Fibroblast of peridontal ligament (primary cell): ENCODE measurements at regions not wholly inside any gene's neighbourhood (a gene's known extent, or its start where the extent isn't known, plus 50 kb on each side); places are given as distances from the start of the nearest gene placed in this dataset.
"Not testable (repeated sequence)": the region's sequence is repeated elsewhere in the genome, so short reads cannot be mapped to it uniquely, and the experiment has no call there.

ENCODE experiments used
- DNase-seq: peaks from one replicate; pipeline ENCODE4 v3.0.0-alpha.2; 2010; ENCODE audit errors: extremely low read depth

DNA sequence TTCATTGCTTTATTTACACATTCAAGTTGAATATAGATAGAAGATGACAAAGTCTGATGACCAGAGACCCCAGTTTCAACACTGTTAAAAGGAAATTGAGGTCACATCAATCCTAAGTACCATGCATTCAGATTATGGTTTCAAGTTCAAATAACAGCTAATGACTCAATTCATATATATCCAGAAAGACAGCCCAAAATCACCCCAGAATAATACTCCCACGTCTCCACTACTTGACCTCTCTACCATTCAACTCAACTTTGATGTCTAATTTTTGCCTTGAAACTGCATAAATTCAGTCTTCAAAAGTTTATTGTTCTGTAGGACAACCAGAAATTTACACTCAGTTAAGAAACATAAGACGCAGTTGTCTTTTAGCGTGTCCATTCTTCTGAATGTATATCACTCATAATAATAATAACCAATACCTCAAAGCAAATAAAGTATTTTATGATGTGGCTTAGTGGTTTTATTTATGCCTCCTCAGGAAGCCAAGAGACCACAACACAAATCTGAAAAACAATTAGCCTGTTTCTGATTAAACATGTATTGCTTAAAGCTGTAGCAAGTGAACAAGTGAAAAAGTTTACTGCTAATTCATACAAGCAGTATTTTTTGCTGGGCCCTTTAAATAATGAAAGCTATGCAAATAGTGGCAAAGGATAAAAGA, 569.0 kb downstream of the LTN1 start:
- no peak for DNase-seq

DNA sequence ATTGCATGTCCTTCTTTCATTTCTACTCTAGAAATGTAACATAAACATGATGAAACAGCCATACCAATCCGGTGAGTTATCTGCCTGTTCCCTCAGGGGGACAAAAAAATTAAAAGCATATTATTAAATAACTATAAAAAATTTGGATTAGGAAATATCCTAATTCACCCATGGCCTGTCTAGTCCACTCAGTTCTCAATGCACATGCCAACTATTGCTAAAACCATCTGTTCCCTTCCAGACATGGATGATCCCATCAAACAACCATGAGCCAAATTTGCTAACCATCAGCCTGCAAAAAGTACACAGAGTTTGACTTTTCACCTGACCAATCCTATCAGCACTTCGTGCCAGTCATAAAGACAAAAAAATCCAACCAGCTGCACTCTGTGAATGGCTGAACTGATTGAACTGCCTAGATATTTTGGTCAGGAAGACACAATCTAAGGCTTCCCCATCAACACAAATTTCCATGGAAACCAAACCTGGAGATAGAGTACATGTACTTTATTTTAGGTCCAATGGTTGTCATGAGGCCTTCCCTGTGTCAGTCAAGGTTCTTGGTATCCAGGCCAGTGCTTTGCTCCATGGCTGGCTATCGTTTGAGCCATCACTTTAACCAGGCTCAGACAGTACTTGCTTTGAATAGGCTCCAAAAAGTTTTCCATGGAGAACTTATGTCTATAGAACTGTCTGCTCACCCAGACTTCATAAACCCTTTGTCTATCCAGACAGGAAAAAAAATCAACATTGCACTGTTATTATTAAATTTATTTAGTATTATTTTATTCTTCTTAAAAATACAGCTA, 570.8 kb downstream of the LTN1 start:
- DNase-seq, result peak; percentile 97

DNA sequence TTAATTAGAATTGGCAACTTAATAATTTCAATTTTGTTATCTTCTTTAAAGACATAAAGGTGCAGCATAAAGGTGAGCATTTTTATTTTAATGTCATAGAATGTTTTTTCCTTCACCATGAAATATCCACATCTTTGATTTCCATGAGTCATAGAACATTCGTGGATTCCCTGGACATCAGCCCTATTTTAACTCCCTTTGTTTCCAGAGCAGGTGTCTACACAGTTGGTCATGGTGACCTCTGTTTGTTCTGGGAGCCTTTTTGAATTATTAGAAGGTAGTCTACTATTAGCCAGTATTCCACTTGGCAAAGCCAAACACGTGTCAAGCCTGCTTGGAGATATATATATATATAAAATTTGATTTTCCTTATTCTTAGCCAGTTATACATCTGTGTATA, 572.9 kb downstream of the LTN1 start:
- DNase-seq, result no peak

DNA sequence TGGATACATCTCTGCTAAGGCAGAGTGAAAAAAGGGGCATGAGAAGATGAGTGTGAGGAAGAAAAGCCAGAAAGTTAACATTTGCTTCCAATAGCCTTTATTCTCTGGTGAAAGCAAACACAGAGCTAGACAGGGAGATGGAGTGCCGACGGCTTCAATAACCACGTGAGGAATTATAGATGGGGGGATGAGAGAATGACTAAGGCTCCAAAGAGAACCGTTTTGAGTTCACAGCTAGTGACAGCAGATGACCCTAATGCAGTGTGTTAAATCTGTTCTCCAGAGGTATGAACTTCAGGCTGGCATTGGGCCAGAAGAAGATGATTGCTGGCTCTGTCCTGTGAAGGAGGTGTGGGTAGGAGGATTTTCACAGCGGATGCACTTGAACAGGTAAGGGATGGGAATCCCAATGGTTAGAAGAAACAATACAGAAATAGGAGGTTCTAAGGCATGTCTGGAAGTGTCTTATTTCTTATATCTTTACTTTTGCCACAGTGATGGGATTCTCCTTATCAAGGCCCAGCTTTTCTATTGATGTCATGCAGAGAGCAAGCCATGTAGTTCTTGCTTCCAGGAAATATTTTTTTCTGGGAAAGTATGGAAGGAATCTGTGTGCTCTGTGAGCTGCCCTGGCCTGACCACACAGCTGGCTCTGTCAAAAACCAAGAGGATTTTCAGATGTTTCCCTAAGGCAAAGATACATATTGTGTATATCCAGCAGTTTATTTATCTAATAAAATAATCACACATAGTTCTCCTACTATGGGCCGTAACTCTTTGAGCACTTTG, 573.8 kb downstream of the LTN1 start:
- peak; percentile 91 for DNase-seq

DNA sequence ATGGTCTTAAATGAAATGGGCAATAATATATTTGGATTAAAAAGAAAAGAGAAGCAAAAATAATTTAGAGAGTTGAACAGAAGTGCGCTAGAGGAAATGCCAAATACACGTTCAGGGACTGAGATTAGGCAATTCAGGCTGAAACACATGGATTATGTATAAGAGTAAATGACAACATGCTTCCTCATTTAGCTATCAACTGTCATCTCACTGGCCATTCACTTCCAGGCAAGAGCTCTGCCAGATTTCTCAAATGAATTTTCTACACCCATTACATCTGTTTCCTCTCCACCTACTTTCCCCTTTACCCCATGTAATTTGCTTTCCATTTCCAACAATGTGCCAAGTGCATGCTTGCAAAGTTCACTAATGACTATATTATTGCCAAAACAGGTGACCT, 582.4 kb downstream of the LTN1 start:
- DNase-seq, result no peak

DNA sequence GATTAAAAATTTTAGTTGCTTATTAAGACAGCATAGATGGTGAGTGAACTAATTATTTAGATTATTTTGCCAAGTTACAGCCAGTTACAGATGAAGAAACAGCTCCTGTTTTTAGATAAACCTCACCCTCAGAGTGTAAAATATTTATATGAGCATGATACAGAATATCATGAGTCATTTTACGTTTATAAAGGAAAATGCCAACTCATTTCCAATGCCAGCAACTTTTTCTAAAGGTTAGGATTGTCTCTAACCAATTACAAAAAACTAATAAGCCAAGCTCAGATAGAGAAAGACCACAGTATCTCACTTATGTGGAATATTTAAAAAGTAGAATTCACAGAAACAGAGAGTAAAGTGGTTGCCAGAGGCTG, 590.1 kb downstream of the LTN1 start:
- peak; percentile 29 for DNase-seq

DNA sequence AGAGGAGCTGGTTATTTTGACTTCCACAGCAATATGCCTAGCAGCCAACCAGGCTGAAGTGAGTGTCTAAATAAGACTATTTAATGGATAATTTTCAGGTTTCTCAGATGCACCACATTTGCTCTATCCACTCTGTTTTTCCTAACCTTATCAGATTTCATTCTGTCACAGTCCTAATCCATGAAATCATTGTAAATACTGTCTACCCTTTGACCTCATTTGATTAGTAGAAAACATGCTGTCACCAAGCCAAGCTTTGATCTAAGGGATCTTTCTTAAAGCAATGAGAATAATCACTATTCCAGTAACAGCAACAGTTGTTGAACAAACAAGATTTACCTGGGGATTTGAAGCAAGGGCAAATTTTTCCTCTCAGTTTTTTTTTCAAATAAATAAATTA, 595.6 kb downstream of the LTN1 start:
- no peak for DNase-seq

DNA sequence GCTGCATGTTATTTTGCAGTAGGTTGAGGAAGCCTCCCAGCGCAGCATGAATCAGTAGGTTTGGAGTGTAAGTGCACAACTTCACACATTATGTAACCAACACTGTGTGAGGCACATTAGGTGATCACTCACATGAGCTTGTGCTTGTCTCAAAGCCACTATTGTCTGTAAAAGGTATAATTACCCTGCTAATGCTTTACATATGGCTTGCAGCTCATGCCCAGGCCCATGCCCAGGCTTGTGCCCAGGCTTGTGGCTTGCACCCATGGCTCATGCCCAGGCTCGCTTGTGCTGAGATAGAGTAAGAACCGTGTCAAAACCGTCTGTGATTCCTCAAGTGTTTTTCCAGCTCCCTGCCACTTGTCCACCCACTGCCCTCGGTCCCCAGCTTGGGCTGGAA, 596.3 kb downstream of the LTN1 start:
- DNase-seq, result no peak

DNA sequence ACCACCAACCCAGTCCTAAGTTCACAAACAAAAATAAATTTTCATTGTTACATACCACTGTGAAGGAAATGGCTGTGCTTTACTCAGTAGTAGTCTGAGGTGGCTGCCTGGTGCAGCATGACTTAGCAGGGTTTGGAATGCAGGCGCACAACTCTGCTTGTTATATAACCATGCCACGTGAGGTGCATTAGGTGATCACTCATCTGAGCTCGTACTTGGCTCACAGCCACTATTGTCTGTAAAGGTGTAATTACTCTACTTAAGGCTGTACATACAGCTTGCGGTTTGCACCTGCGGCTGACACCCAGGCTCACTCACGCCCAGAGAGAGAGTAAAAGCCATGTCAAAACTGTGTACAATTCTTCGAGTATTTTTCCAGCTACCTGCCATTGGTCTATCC, 599.4 kb downstream of the LTN1 start:
- DNase-seq, result no peak

DNA sequence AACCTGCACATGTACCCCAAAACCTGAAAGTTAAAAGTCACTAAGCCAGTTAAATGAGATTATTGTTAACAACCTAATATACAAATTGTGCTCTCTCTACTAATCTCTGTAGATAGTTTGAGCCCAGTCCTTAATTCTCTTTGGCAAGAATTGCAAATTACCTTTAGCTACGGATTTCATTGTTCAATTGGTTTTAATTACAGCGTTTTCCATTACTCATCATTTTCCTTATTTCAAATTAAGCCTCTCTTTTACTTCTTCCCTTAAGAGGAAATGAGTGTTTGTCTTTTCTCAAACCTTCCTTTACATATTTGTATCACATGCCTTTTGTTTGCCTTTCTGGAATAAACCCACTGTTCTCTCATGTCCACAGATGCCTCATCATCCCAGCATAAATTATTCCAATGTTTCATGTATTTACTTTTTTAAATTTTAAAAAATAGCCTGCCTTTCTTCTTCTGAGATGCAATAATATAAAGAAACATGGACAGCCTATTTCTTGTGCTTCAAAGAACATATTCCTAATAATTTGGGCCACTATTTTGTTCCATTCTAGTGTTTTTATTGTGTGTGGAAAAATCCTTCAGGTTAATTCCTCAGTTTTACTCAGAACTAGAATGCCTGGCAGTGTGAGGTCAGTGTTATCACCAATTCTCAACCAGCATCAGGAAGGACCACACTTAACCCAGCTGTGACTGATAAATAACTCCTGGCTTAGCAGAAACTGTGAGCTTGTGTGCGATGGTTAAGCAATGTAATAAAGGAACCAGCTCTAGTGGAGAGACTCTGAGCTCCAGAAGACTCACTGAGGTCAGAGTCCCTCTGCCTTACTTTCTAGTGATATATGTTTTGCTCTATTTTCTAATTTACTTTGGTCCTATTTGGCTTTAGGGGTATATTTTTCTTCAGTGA, 600.5 kb downstream of the LTN1 start:
- DNase-seq, result peak; percentile 10

DNA sequence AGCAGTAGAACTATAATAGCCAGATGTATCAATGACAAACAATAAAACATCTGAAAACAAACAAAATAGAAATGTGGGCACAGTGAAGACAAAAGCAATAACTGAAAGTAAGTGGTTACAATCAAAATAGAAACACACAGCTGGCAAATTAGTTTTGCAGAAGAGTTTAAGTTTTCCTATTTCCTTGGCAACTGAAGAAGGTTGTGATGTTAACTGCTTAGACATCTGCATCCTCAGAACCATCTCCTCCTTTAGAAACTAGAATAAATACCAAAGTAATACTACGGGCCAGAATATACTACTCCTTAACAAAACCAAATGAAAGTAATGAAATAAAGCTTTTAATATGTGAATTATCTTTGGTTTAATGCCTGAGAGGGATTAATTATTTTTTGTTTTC, 605.5 kb downstream of the LTN1 start:
- DNase-seq, result no peak

DNA sequence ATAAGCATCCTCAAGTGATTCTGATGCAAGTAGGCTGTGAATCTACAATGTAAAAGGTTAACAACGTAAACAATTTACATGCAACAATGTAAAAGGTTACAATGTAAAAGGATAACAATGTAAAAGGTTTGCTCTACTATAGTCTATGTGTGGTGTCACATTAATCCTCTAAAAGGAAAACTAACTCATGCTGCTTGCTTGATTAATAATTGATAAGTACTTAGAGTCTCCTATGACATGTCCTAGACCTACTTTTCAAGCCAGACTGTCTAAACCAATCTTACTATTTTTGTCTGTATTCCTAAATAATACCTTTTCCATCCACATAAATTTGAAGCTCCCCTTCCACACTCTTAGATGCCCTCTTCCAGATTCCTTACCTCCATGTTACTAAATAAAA, 606.8 kb downstream of the LTN1 start:
- no peak for DNase-seq

DNA sequence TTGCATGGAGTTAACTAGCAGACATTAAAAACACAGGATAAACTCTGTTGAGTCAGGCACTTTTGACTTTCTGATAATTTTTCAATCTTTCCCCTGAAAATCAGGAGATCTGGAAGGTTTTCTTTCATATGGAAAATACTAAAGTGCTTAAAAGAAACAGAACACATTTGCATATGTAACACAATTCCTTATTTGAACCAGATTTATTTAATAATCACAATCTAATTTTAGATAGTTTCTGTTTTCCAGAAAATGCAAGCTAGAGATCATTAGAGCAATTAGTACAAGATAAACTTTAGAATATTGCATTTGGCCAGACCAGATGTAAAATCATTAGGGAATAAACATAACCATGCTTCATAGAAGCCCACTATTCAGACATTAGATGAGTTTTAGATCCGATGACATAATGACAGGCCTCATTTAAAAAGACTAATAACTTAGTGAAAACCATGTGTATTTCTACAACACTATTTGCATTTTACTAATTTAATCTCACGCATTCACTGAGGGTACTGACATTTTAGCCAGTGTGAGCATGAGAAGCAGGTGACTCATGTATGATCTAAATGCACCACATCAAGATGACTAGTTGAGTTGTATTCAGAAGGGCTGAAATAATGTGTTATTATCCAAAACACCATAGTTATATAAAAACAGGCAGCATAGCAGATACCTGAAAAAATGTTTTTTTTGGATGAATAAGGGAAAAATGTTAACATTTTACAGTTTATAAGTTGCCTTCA, 611.5 kb downstream of the LTN1 start:
- not testable (repeated sequence) for DNase-seq

DNA sequence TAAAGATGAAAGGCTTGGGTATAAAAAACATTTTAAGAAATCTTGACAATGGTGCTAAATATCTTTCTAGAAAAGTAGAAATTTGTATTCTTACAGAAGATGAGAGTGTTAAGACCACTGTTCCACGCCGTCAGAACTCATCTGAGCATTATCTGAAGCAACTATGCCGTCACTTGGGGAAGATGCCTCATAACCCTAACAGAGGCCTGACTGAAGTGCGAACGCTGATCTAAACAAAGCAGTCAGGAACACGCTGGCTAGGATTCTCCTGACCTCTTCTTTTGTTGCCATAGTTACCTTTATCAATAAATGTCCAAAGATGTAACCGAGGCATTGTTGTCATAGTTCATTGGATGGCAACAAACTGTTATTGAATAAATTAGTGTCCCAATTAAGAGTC, 612.4 kb downstream of the LTN1 start:
- DNase-seq, result no peak

DNA sequence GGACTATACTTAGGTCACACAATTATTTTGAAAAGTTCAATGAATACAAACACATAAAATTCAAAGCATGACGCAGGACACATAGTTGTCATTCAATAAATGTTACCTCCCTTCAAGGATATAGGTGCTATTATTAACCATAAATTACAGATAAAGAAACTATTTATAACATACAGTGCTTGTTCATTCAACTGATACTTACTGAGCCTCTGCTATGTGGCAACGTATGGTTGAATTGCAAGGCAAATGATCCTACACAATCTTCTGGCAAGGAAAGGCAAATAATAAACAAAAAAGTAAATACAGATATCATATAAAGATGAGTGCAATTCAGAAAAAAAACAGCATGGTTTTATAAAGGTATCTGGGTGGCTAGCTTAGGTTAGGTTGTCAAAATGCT, 614.7 kb downstream of the LTN1 start:
- DNase-seq, result no peak

DNA sequence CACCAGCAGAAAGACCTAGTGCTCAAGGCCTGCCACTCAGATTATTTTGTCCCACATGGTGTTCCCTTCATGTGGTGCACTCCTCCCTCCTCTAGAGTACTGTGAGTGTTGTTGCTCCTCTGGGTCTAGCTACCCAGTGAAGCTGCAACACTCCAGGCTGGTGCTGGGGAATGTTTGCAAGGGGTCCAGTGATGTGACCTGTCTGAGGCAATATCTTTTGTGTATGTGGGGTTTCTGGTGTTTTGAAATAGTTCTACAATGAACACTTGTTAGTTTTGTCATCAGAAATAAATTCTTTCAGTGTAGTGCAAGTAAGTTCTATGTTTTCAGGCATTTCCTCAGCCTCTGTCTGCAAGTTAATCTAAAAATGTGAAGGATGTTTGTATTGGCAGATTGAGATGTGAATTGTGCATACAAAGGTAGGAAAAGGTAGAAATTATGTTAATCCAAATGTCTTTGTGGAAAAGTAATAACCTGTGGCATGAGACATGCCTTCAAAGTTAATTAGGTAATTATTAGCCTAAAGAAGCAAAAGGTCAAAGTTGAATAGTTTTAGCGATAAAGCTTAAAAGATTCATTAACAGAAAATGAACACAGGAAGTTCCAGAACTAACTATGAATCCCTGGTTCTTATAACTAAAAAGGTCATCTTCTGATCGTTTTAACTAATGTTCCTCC, 616.8 kb downstream of the LTN1 start:
- peak; percentile 52 for DNase-seq

DNA sequence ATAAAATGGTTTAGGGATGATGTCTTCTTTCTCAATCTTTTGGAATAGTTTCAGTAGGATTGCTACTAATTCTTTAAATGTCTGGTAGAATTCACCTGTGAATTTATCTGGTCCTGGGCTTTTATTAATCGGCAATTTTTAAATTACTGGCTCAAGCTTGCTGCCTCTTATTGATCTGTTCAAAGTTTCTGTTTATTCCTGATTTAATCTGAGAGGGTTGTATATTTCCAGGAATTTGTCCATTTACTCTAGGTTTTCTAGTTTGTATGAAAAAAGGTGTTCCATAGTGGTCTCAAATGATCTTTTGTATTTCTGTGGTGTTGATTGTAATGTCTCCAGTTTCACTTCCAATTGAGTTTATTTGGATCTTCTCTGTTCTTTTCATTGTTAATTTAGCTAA, 617.8 kb downstream of the LTN1 start:
- no peak for DNase-seq

DNA sequence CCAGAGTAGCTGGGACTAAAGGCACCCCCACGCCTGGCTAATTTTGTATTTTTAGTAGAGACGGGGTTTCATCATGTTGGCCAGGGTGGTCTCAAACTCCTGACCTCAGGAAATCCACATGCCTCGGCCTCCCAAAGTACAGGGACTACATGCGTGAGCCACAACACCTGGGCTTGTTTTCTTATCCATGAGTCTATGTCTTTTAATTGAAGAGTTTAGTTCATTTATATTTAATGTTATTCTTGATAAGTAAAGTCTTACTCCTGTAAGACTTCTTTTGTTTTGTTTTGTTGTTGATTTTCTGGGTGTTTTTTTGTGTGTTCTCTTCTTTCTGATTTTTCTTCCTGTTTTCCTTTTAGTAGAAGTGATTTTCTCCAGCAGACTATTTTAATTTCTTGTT, 621.0 kb downstream of the LTN1 start:
- DNase-seq, result no peak

DNA sequence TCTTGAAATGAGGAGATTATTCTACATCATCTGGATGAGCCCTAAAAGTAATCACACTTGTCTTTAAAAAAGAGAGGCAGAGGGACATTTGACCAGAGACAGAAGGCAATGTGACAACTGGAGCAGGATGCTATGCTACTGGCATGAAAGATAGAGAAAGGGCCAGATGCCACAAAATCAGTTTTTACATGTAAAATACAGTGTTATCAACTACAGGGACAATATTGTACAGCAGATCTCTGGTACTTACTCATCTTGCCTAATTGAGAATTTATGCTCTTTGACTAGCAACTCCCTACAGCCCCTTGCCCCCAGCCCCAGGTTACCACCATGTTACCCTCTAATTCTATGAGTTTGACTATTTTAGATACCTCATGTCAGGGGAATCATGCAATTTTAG, 633.4 kb downstream of the LTN1 start:
- DNase-seq, result no peak

DNA sequence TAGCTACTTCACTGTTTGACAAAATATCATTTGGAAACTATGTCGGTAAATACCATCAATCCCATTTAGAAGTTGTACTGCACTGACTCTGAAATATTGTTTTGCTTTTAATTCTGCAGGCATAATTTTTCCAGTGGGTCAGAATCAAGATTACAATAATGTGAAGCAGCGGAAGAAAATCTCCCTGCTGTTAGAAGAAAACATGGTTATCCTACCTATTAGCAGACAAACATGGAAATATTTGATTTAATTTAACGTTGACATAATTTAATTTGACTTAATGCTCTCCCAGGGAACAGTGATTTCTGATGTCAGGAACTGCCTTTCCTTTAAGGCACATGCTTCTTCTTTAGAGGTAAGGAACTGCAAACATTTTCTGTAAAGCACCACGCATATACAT, 634.0 kb downstream of the LTN1 start:
- DNase-seq, result no peak

DNA sequence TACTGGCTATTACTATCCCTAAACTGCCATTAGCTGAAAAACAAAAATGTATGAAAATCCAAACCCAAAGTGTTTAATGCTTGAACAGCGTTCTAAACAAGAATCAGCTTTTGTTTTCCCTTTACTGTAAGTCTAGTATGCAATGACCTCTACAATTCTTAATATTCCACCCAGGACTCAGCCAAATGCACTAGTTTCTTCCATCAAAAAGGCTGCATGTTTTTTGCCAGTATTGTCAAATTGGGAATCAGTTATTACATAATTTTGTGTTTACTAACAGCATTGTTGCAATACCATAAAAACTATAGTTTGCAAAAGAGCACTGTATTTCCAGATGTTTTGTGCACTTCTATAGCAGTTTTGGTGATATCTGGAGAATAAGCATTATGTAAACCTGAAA, 634.5 kb downstream of the LTN1 start:
- DNase-seq, result no peak
